Tibial nerve (tissue), 4 donors: ENCODE measurements at regions not wholly inside any gene's neighbourhood (a gene's known extent, or its start where the extent isn't known, plus 50 kb on each side); places are given as distances from the start of the nearest gene placed in this dataset.
"Not testable (repeated sequence)": the region's sequence is repeated elsewhere in the genome, so short reads cannot be mapped to it uniquely, and the experiment has no call there.

Experiments
- DNase-seq, 2 donors: peaks; one replicate each; pipeline ENCODE4 v3.0.0-alpha.2; 2019; ENCODE audit warnings: low spot score in 2 of 2
- H3K27ac ChIP-seq, 4 donors: fragments of 200-600 bp; sonication (generic) in 3 of 4; one replicate each; pipeline ENCODE4 v1.5.1; 2017 to 2019; ENCODE audit warnings: mild to moderate bottlenecking in 1 of 4
- H3K27me3 ChIP-seq, 2 donors: fragments of 200-600 bp; sonication (generic) in 1 of 2; one replicate each; pipeline versions ENCODE4 v1.5.1 to v1.6.0; 2017 to 2019
- H3K36me3 ChIP-seq, 3 donors: fragments of 200-600 bp; sonication (generic); one replicate each; pipeline ENCODE4 v1.5.1; 2018 to 2019
- H3K4me1 ChIP-seq, 4 donors: fragments of 200-600 bp; sonication (generic) in 3 of 4; one replicate each; pipeline ENCODE4 v1.5.1; 2017 to 2019
- H3K4me3 ChIP-seq, 4 donors: fragments of 200-600 bp; sonication (generic) in 3 of 4; one replicate each; pipeline ENCODE4 v1.5.1; 2017 to 2019; ENCODE audit warnings: mild to moderate bottlenecking in 1 of 4, moderate library complexity in 1 of 4
- H3K9me3 ChIP-seq, 4 donors: fragments of 200-600 bp; sonication (generic) in 3 of 4; one replicate each; pipeline ENCODE4 v1.5.1; 2017 to 2019
- WGBS, 2 donors: methylation state at CpG; one replicate each; pipeline ENCODE4 v1.1.5; 2018; 5-methylcytosine and 5-hydroxymethylcytosine counted together

GRCh38 chr17:16837468-16838266 is 134.3 kb downstream of the TNFRSF13B start:
- H3K27me3 ChIP-seq, H3K9me3 ChIP-seq, H3K4me3 ChIP-seq, H3K4me1 ChIP-seq, H3K27ac ChIP-seq, H3K36me3 ChIP-seq, DNase-seq: not testable (repeated sequence)
- WGBS, 2 donors = 68 to 74% methylated on average over 6 to 8 of the region's 11 CpGs

GRCh38 chr17:16836315-16836915 is 135.5 kb downstream of the TNFRSF13B start:
- not testable (repeated sequence) for H3K36me3 ChIP-seq, DNase-seq, H3K27me3 ChIP-seq, H3K4me1 ChIP-seq, H3K9me3 ChIP-seq, H3K4me3 ChIP-seq, H3K27ac ChIP-seq
- 59% methylated on average over 5 of the region's 12 CpGs; no CpG with 5 or more reads in 1 of the 2 donors for WGBS, 2 donors

- not testable (repeated sequence) for H3K4me1 ChIP-seq, H3K27ac ChIP-seq, H3K9me3 ChIP-seq, DNase-seq, H3K36me3 ChIP-seq, H3K27me3 ChIP-seq, H3K4me3 ChIP-seq
- WGBS, 2 donors = 86 to 94% methylated on average over 7 to 8 of the region's 12 CpGs
Measured at GRCh38 chr17:16833517-16833916, 138.4 kb downstream of the TNFRSF13B start.

GRCh38 chr17:16832853-16833252 is 139.1 kb downstream of the TNFRSF13B start:
- DNase-seq, H3K4me3 ChIP-seq, H3K27me3 ChIP-seq, H3K36me3 ChIP-seq, H3K27ac ChIP-seq, H3K9me3 ChIP-seq, H3K4me1 ChIP-seq: not testable (repeated sequence)
- WGBS, 2 donors = 40% methylated on average over 1 of the region's 8 CpGs; no CpG with 5 or more reads in 1 of the 2 donors

- not testable (repeated sequence) for H3K4me1 ChIP-seq, H3K4me3 ChIP-seq, H3K27me3 ChIP-seq, H3K9me3 ChIP-seq, H3K27ac ChIP-seq, H3K36me3 ChIP-seq, DNase-seq
- 75 to 88% methylated on average over 4 to 7 of the region's 14 CpGs for WGBS, 2 donors
Measured at GRCh38 chr17:16832206-16832605, 139.7 kb downstream of the TNFRSF13B start.

GRCh38 chr17:16830770-16831169 is 140.7 kb downstream of the CCDC144A start:
- H3K27me3 ChIP-seq, H3K4me3 ChIP-seq, DNase-seq, H3K36me3 ChIP-seq, H3K27ac ChIP-seq, H3K4me1 ChIP-seq: not testable (repeated sequence)
- peaks cover 0 to 10% (median 0%) of the 10 kb centered on the region in 4 donors for H3K9me3 ChIP-seq
- 78% methylated on average over 5 of the region's 6 CpGs; no CpG with 5 or more reads in 1 of the 2 donors for WGBS, 2 donors

GRCh38 chr17:16830219-16830618 is 140.2 kb downstream of the CCDC144A start:
- DNase-seq, H3K4me3 ChIP-seq, H3K36me3 ChIP-seq, H3K4me1 ChIP-seq, H3K27me3 ChIP-seq, H3K27ac ChIP-seq: not testable (repeated sequence)
- WGBS, 2 donors = 43% methylated on average over 2 of the region's 12 CpGs; no CpG with 5 or more reads in 1 of the 2 donors
- H3K9me3 ChIP-seq = peaks cover 0 to 10% (median 0%) of the 10 kb centered on the region in 4 donors
